ENCODE measurements at regions not wholly inside any gene's neighbourhood (a gene's known extent, or its start where the extent isn't known, plus 50 kb on each side); places are given as distances from the start of the nearest gene placed in this dataset.

DNA sequence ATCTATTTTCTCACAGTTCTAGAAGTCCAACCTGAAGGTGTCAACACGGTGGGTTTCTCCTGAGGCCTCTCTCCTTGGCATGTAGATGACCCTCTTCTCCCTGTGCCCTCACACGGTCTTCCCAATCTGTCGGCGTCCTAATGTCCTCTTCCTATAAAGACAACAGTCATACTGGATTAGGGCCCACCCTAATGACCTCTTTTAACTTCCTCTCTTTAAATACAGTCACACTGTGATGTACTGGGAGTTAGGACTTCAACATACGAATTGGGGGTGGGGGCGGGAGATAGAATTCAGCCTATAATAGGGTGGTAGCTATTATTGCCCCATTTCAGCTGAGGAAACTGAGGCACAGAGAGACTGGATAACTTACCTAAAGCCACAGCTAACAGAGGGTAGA is 70.2 kb downstream of the SMIM20 start:
- TF ChIP-seq ARNTL (CRISPR knock-in tag; IDR thresholded peaks at IDR 0.05; ENCODE audit: borderline replicate concordance, low read depth) = no peak
- no peak for TF ChIP-seq ZC3H10 (CRISPR knock-in tag; IDR thresholded peaks at IDR 0.05)
- no peak for TF ChIP-seq SNAI2 (CRISPR knock-in tag; IDR thresholded peaks at IDR 0.05)
- TF ChIP-seq, protein P1, sequence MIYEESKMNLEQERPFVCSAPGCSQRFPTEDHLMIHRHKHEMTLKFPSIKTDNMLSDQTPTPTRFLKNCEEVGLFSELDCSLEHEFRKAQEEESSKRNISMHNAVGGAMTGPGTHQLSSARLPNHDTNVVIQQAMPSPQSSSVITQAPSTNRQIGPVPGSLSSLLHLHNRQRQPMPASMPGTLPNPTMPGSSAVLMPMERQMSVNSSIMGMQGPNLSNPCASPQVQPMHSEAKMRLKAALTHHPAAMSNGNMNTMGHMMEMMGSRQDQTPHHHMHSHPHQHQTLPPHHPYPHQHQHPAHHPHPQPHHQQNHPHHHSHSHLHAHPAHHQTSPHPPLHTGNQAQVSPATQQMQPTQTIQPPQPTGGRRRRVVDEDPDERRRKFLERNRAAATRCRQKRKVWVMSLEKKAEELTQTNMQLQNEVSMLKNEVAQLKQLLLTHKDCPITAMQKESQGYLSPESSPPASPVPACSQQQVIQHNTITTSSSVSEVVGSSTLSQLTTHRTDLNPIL (CRISPR knock-in tag; IDR thresholded peaks at IDR 0.05; ENCODE audit: low read depth) = no peak
- TF ChIP-seq BACH2 (CRISPR knock-in tag; IDR thresholded peaks at IDR 0.05; ENCODE audit: borderline replicate concordance) = no peak
- TF ChIP-seq, protein P2, sequence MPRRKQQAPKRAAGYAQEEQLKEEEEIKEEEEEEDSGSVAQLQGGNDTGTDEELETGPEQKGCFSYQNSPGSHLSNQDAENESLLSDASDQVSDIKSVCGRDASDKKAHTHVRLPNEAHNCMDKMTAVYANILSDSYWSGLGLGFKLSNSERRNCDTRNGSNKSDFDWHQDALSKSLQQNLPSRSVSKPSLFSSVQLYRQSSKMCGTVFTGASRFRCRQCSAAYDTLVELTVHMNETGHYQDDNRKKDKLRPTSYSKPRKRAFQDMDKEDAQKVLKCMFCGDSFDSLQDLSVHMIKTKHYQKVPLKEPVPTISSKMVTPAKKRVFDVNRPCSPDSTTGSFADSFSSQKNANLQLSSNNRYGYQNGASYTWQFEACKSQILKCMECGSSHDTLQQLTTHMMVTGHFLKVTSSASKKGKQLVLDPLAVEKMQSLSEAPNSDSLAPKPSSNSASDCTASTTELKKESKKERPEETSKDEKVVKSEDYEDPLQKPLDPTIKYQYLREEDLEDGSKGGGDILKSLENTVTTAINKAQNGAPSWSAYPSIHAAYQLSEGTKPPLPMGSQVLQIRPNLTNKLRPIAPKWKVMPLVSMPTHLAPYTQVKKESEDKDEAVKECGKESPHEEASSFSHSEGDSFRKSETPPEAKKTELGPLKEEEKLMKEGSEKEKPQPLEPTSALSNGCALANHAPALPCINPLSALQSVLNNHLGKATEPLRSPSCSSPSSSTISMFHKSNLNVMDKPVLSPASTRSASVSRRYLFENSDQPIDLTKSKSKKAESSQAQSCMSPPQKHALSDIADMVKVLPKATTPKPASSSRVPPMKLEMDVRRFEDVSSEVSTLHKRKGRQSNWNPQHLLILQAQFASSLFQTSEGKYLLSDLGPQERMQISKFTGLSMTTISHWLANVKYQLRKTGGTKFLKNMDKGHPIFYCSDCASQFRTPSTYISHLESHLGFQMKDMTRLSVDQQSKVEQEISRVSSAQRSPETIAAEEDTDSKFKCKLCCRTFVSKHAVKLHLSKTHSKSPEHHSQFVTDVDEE (CRISPR knock-in tag; IDR thresholded peaks at IDR 0.05) = no peak
- TF ChIP-seq, protein P3, sequence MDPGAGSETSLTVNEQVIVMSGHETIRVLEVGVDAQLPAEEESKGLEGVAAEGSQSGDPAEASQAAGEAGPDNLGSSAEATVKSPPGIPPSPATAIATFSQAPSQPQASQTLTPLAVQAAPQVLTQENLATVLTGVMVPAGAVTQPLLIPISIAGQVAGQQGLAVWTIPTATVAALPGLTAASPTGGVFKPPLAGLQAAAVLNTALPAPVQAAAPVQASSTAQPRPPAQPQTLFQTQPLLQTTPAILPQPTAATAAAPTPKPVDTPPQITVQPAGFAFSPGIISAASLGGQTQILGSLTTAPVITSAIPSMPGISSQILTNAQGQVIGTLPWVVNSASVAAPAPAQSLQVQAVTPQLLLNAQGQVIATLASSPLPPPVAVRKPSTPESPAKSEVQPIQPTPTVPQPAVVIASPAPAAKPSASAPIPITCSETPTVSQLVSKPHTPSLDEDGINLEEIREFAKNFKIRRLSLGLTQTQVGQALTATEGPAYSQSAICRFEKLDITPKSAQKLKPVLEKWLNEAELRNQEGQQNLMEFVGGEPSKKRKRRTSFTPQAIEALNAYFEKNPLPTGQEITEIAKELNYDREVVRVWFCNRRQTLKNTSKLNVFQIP (CRISPR knock-in tag; IDR thresholded peaks at IDR 0.05; ENCODE audit: borderline replicate concordance, low read depth) = no peak
- no peak for TF ChIP-seq ZNF8 (CRISPR knock-in tag; IDR thresholded peaks at IDR 0.05)
- TF ChIP-seq ISL1 (CRISPR knock-in tag; IDR thresholded peaks at IDR 0.05) = no peak
- TF ChIP-seq ESRRG (CRISPR knock-in tag; IDR thresholded peaks at IDR 0.05) = no peak
- no peak for TF ChIP-seq RARB (CRISPR knock-in tag; IDR thresholded peaks at IDR 0.05)
- TF ChIP-seq TCF4 (CRISPR knock-in tag; IDR thresholded peaks at IDR 0.05; ENCODE audit: borderline replicate concordance) = no peak
- TF ChIP-seq, protein P4, sequence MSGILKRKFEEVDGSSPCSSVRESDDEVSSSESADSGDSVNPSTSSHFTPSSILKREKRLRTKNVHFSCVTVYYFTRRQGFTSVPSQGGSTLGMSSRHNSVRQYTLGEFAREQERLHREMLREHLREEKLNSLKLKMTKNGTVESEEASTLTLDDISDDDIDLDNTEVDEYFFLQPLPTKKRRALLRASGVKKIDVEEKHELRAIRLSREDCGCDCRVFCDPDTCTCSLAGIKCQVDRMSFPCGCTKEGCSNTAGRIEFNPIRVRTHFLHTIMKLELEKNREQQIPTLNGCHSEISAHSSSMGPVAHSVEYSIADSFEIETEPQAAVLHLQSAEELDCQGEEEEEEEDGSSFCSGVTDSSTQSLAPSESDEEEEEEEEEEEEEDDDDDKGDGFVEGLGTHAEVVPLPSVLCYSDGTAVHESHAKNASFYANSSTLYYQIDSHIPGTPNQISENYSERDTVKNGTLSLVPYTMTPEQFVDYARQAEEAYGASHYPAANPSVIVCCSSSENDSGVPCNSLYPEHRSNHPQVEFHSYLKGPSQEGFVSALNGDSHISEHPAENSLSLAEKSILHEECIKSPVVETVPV (CRISPR knock-in tag; IDR thresholded peaks at IDR 0.05) = no peak
- no peak for TF ChIP-seq TOX (CRISPR knock-in tag; IDR thresholded peaks at IDR 0.05; ENCODE audit: borderline replicate concordance)
- TF ChIP-seq CSDC2 (CRISPR knock-in tag; IDR thresholded peaks at IDR 0.05) = no peak
- no peak for TF ChIP-seq ZNF565 (CRISPR knock-in tag; conservative IDR thresholded peaks at IDR 0.05; ENCODE audit: low read depth)
- no peak for TF ChIP-seq GLIS3 (CRISPR knock-in tag; IDR thresholded peaks at IDR 0.05)
- TF ChIP-seq PPARA (CRISPR knock-in tag; IDR thresholded peaks at IDR 0.05; ENCODE audit: borderline replicate concordance) = no peak
- no peak for ATAC-seq

DNA sequence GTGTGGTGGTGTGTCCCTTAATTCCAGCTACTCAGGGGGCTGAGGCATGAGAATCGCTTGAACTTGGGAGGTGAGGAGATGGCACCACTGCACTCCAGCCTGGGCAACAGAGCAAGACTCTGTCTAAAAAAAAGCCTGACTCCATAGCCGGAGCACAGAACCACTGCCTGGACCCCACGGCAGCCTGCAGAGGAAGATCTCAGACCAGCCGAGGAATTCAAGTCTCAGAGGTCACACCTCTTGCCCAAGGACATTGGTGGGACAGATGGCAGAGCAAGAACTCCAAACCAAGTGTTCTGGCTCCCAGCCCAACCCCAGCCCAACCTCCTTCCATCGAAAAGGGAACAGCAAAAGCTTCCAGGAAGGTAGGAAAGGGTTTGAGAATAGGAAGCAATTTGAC is 70.8 kb downstream of the SMIM20 start:
- TF ChIP-seq, protein P4 (CRISPR knock-in tag; IDR thresholded peaks at IDR 0.05) = no peak
- TF ChIP-seq, protein P5, sequence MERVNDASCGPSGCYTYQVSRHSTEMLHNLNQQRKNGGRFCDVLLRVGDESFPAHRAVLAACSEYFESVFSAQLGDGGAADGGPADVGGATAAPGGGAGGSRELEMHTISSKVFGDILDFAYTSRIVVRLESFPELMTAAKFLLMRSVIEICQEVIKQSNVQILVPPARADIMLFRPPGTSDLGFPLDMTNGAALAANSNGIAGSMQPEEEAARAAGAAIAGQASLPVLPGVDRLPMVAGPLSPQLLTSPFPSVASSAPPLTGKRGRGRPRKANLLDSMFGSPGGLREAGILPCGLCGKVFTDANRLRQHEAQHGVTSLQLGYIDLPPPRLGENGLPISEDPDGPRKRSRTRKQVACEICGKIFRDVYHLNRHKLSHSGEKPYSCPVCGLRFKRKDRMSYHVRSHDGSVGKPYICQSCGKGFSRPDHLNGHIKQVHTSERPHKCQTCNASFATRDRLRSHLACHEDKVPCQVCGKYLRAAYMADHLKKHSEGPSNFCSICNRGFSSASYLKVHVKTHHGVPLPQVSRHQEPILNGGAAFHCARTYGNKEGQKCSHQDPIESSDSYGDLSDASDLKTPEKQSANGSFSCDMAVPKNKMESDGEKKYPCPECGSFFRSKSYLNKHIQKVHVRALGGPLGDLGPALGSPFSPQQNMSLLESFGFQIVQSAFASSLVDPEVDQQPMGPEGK (CRISPR knock-in tag; IDR thresholded peaks at IDR 0.05; ENCODE audit: borderline replicate concordance) = no peak
- TF ChIP-seq SNAI2 (CRISPR knock-in tag; IDR thresholded peaks at IDR 0.05) (no peak), ZFP30 (CRISPR knock-in tag; IDR thresholded peaks at IDR 0.05) (no peak), PPARA (CRISPR knock-in tag; IDR thresholded peaks at IDR 0.05; ENCODE audit: borderline replicate concordance) (no peak), ISL1 (CRISPR knock-in tag; IDR thresholded peaks at IDR 0.05) (no peak), ZNF8 (CRISPR knock-in tag; IDR thresholded peaks at IDR 0.05) (no peak), ZNF70 (CRISPR knock-in tag; IDR thresholded peaks at IDR 0.05) (no peak), TCF4 (CRISPR knock-in tag; IDR thresholded peaks at IDR 0.05; ENCODE audit: borderline replicate concordance) (no peak), ZC3H10 (CRISPR knock-in tag; IDR thresholded peaks at IDR 0.05) (no peak), CSDC2 (CRISPR knock-in tag; IDR thresholded peaks at IDR 0.05) (no peak), RARB (CRISPR knock-in tag; IDR thresholded peaks at IDR 0.05) (no peak), BACH2 (CRISPR knock-in tag; IDR thresholded peaks at IDR 0.05; ENCODE audit: borderline replicate concordance) (no peak), OSR1 (CRISPR knock-in tag; IDR thresholded peaks at IDR 0.05) (no peak), ESRRG (CRISPR knock-in tag; IDR thresholded peaks at IDR 0.05) (no peak), GLIS3 (CRISPR knock-in tag; IDR thresholded peaks at IDR 0.05) (no peak)
- TF ChIP-seq, protein P2 (CRISPR knock-in tag; IDR thresholded peaks at IDR 0.05) = no peak
- TF ChIP-seq, protein P3 (CRISPR knock-in tag; IDR thresholded peaks at IDR 0.05; ENCODE audit: borderline replicate concordance, low read depth) = no peak
- ATAC-seq = no peak
